ENCODE measurements at regions not wholly inside any gene's neighbourhood (a gene's known extent, or its start where the extent isn't known, plus 50 kb on each side); places are given as distances from the start of the nearest gene placed in this dataset.

DNA sequence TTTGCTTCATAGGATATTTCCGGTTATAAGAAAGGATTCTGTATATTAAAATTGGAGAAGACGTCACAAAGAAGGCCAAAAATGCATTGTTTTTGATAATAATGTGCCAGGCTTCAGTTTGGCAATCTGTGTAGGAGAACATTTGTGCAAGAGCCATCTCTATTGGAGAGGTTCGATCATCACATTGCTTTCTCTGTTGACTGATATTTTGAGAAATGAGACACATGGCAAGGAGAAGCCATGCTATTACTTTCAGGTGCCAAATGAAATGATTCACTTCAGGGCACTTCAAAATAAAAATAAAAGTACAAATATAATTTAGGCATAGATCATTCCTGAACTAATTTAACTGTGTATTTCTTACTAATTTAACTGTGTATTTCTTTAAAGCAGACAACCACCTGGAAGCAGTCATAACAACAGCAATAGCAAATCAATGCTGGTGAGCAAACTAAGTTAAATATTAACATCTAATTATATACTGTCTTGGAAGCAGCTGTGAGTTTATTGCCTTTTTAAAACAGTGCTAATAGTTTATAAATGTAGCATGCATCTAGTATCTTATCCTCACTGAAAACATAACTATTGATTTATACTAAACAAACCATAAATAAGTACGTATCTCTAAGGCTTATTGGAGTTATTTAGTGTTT lies 50.2 kb upstream of the CHST9 start:
- H3K9me3 Mint-ChIP-seq (ENCODE audit: unreplicated experiment): no peaks in the 10 kb centered on the region
- no peak overlapping the region for H3K4me3 Mint-ChIP-seq (ENCODE audit: unreplicated experiment)
- no peaks in the 10 kb centered on the region for H3K27me3 Mint-ChIP-seq (ENCODE audit: unreplicated experiment)
- TF ChIP-seq, protein P1, sequence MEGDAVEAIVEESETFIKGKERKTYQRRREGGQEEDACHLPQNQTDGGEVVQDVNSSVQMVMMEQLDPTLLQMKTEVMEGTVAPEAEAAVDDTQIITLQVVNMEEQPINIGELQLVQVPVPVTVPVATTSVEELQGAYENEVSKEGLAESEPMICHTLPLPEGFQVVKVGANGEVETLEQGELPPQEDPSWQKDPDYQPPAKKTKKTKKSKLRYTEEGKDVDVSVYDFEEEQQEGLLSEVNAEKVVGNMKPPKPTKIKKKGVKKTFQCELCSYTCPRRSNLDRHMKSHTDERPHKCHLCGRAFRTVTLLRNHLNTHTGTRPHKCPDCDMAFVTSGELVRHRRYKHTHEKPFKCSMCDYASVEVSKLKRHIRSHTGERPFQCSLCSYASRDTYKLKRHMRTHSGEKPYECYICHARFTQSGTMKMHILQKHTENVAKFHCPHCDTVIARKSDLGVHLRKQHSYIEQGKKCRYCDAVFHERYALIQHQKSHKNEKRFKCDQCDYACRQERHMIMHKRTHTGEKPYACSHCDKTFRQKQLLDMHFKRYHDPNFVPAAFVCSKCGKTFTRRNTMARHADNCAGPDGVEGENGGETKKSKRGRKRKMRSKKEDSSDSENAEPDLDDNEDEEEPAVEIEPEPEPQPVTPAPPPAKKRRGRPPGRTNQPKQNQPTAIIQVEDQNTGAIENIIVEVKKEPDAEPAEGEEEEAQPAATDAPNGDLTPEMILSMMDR (IDR thresholded peaks at IDR 0.05; ENCODE audit: partially characterized antibody, unreplicated experiment): no peak
- H3K27ac Mint-ChIP-seq (ENCODE audit: unreplicated experiment): no peak overlapping the region
- no peak for DNase-seq
- H3K4me1 Mint-ChIP-seq (ENCODE audit: low read depth, unreplicated experiment): no peaks in the 10 kb centered on the region
- no peaks in the 10 kb centered on the region for H3K36me3 Mint-ChIP-seq (ENCODE audit: unreplicated experiment)

Data from glutamatergic neuron (in vitro differentiated cells).